Fibroblast of the aortic adventitia (primary cell): ENCODE measurements at regions not wholly inside any gene's neighbourhood (a gene's known extent, or its start where the extent isn't known, plus 50 kb on each side); places are given as distances from the start of the nearest gene placed in this dataset.

ENCODE experiments used
- DNase-seq: peaks from one replicate; pipeline ENCODE4 v3.0.0-alpha.2; 2010; ENCODE audit warnings: low read depth
- H3K4me3 ChIP-seq: 2 replicates; pipeline ENCODE4 v1.5.1; 2011; ENCODE audit warnings: low read depth, mild to moderate bottlenecking, control low read depth, low read length, moderate library complexity
- TF ChIP-seq, protein P1 (sequence below): IDR thresholded peaks from 2 replicates; pipeline ENCODE4 v1.5.1; 2011; ENCODE audit warnings: mild to moderate bottlenecking, low read length, control low read depth, inconsistent platforms; ENCODE audit not compliant: insufficient read depth

- H3K4me3 ChIP-seq, result no peak overlapping the region
- TF ChIP-seq, protein P1, sequence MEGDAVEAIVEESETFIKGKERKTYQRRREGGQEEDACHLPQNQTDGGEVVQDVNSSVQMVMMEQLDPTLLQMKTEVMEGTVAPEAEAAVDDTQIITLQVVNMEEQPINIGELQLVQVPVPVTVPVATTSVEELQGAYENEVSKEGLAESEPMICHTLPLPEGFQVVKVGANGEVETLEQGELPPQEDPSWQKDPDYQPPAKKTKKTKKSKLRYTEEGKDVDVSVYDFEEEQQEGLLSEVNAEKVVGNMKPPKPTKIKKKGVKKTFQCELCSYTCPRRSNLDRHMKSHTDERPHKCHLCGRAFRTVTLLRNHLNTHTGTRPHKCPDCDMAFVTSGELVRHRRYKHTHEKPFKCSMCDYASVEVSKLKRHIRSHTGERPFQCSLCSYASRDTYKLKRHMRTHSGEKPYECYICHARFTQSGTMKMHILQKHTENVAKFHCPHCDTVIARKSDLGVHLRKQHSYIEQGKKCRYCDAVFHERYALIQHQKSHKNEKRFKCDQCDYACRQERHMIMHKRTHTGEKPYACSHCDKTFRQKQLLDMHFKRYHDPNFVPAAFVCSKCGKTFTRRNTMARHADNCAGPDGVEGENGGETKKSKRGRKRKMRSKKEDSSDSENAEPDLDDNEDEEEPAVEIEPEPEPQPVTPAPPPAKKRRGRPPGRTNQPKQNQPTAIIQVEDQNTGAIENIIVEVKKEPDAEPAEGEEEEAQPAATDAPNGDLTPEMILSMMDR, result no peak
- DNase-seq, result no peak
Measured at GRCh38 chr13:81602241-81602640, 1261.3 kb upstream of the SPRY2 start.

DNA sequence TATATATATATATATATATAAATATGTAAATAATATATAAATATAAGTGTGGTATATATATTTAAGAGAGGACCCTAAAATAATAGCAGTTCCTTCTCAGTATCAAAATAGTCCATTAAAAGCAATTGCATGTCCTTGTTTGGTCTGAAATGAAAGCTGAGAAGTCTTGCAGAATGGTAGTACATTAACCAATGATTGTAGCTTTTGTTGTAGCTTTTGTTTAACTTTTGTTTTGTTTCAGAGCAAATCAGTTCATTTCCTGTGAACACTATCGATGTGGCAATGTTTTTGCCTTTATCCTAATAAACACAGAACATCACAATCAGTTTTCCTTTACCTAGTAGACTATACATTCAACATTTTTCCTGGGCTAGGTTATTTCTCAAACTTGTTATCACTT is 1256.2 kb upstream of the SPRY2 start:
- H3K4me3 ChIP-seq, result no peak overlapping the region
- TF ChIP-seq, protein P1, result no peak
- no peak for DNase-seq

- H3K4me3 ChIP-seq, result no peak overlapping the region
- no peak for DNase-seq
- TF ChIP-seq, protein P1, result no peak
Measured at GRCh38 chr13:81596224-81596753, 1255.4 kb upstream of the SPRY2 start.

- no peak for DNase-seq
- H3K4me3 ChIP-seq, result no peak overlapping the region
- TF ChIP-seq, protein P1, result no peak
Measured at GRCh38 chr13:81591528-81592220, 1250.7 kb upstream of the SPRY2 start.

- no peak for DNase-seq
- H3K4me3 ChIP-seq, result no peak overlapping the region
- TF ChIP-seq, protein P1, result no peak
Measured at GRCh38 chr13:81582381-81582780, 1241.5 kb upstream of the SPRY2 start.

- TF ChIP-seq, protein P1, result no peak
- no peak for DNase-seq
- no peak overlapping the region for H3K4me3 ChIP-seq
Measured at GRCh38 chr13:81577601-81578195, 1236.8 kb upstream of the SPRY2 start.
